HCT116 (cell line): ENCODE measurements at regions not wholly inside any gene's neighbourhood (a gene's known extent, or its start where the extent isn't known, plus 50 kb on each side); places are given as distances from the start of the nearest gene placed in this dataset.

Experiments
- ATAC-seq: fragments of 200-7000 bp; cut with Tn5 transposase; 2 replicates; pipeline ENCODE4 v1.9.1; 2020; ENCODE audit warnings: mild to moderate bottlenecking, moderate library complexity
- BruUV-seq: library from RNA; stranded (reverse); fragments of 400-500 nt; replicated peaks from 2 replicates; lab custom pipeline; 2021; lab: Mats Ljungman, UMichigan
- CTCF ChIA-PET: fragments of 300-600 bp; sonication (Branson Sonifier 250); formaldehyde crosslinking; loops from one replicate; lab custom pipeline; 2021; ENCODE audit warnings: antibody characterized with exemption; lab: Charles Lee
- POLR2A ChIA-PET: fragments of 300-600, 350-600 bp; sonication (Branson Sonifier 250); formaldehyde crosslinking; loops from one replicate; lab custom pipeline; 2021; ENCODE audit warnings: antibody characterized with exemption; lab: Charles Lee
- RAD21 ChIA-PET, 2 experiments: fragments of 300-600 bp; sonication (Branson Sonifier 250); formaldehyde crosslinking; loops; one replicate each; lab custom pipeline; 2023; ENCODE audit warnings: low total read pairs in 2 of 2; ENCODE audit not compliant: uncharacterized antibody in 2 of 2, unreplicated experiment in 2 of 2, low non-redundant PET in 1 of 2; lab: Charles Lee
- DNase-seq: peaks from one replicate; pipeline ENCODE4 v3.0.0-alpha.2; 2010; ENCODE audit warnings: low read depth, low spot score
- H2AFZ ChIP-seq: fragments of 200-600 bp; shearing (Covaris generic), sonication (generic); 2 replicates; pipeline ENCODE4 v1.6.1; 2017; ENCODE audit warnings: low read depth, mixed run types, mixed read lengths, antibody characterized with exemption, low read length; ENCODE audit not compliant: poor library complexity, severe bottlenecking
- H3K27ac ChIP-seq: 2 replicates; pipeline ENCODE4 v1.5.1; 2012; ENCODE audit warnings: low read depth, low read length
- H3K27me3 ChIP-seq: fragments of 200-600 bp; sonication (generic); 2 replicates; pipeline ENCODE4 v1.6.1; 2016; ENCODE audit warnings: mixed run types, low read length, mixed read lengths; ENCODE audit not compliant: insufficient read depth
- H3K36me3 ChIP-seq, 2 experiments: fragments of 200-500 bp in 1 of 2; fragments of 200-600 bp in 1 of 2; sonication (Bioruptor generic) in 1 of 2; sonication (generic) in 1 of 2; 2 replicates each; pipeline versions ENCODE4 v1.5.1 to v1.6.1; 2014 to 2016; ENCODE audit warnings: low read length in 2 of 2, inconsistent platforms in 1 of 2, mixed read lengths in 1 of 2, mixed run types in 1 of 2; ENCODE audit not compliant: insufficient read depth in 2 of 2, control insufficient read depth in 1 of 2
- H3K4me1 ChIP-seq, 2 experiments: fragments of 200-600 bp in 1 of 2; sonication (generic) in 1 of 2; 2 replicates each; pipeline versions ENCODE4 v1.5.1 to v1.6.1; 2012 to 2017; ENCODE audit warnings: low read length in 2 of 2, inconsistent platforms in 1 of 2, mild to moderate bottlenecking in 1 of 2, mixed read lengths in 1 of 2, mixed run types in 1 of 2, moderate library complexity in 1 of 2; ENCODE audit not compliant: insufficient read depth in 2 of 2, control insufficient read depth in 1 of 2
- H3K4me2 ChIP-seq: fragments of 200-600 bp; sonication (generic); 2 replicates; pipeline ENCODE4 v1.6.1; 2017; ENCODE audit warnings: mixed run types, low read length, mixed read lengths
- H3K4me3 ChIP-seq, 2 experiments: fragments of 200-600 bp in 1 of 2; sonication (generic) in 1 of 2; replicated peaks in 1 of 2; 2 replicates each; pipeline ENCODE4 v1.5.1; 2011 to 2016; ENCODE audit warnings: low read length in 2 of 2, control low read depth in 1 of 2, low read depth in 1 of 2, mild to moderate bottlenecking in 1 of 2, mixed read lengths in 1 of 2, mixed run types in 1 of 2
- H3K79me2 ChIP-seq: fragments of 200-600 bp; sonication (generic); 2 replicates; pipeline ENCODE4 v1.6.1; 2017; ENCODE audit warnings: mild to moderate bottlenecking, mixed run types, low read length, moderate library complexity, mixed read lengths; ENCODE audit not compliant: insufficient read depth
- H3K9ac ChIP-seq: fragments of 200-600 bp; sonication (generic); 2 replicates; pipeline ENCODE4 v1.6.1; 2016; ENCODE audit warnings: low read length, mixed read lengths
- H3K9me2 ChIP-seq: fragments of 200-600 bp; sonication (generic), shearing (Covaris generic); 2 replicates; pipeline ENCODE4 v1.6.1; 2017; ENCODE audit warnings: mixed run types, mild to moderate bottlenecking, moderate library complexity; ENCODE audit not compliant: insufficient read depth
- H3K9me3 ChIP-seq, 2 experiments: fragments of 200-500 bp in 1 of 2; fragments of 200-600 bp in 1 of 2; sonication (Bioruptor generic) in 1 of 2; sonication (generic) in 1 of 2; 2 replicates each; pipeline ENCODE4 v1.6.1; 2014 to 2017; ENCODE audit warnings: low read length in 2 of 2, mixed read lengths in 2 of 2, inconsistent platforms in 1 of 2, low read depth in 1 of 2, mild to moderate bottlenecking in 1 of 2, mixed run types in 1 of 2, moderate library complexity in 1 of 2; ENCODE audit not compliant: control insufficient read depth in 1 of 2, insufficient read depth in 1 of 2
- H4K20me1 ChIP-seq: fragments of 200-600 bp; sonication (generic), shearing (Covaris generic); 2 replicates; pipeline ENCODE4 v1.6.1; 2017; ENCODE audit warnings: mixed run types, mild to moderate bottlenecking, moderate library complexity; ENCODE audit not compliant: insufficient read depth
- CBX3 ChIP-seq: IDR thresholded peaks from 2 replicates; pipeline ENCODE4 v1.6.1; 2012; ENCODE audit warnings: low read depth
- CTCF ChIP-seq, 3 experiments: fragments of 200-600 bp in 1 of 3; sonication (generic) in 1 of 3; IDR thresholded peaks in 2 of 3; conservative IDR thresholded peaks in 1 of 3; 2 replicates each; pipeline ENCODE4 v1.5.1; 2012 to 2017; ENCODE audit warnings: low read depth in 2 of 3, low read length in 2 of 3, antibody characterized with exemption in 1 of 3, borderline replicate concordance in 1 of 3, control low read depth in 1 of 3, mild to moderate bottlenecking in 1 of 3, mixed read lengths in 1 of 3, mixed run types in 1 of 3, moderate library complexity in 1 of 3; ENCODE audit not compliant: insufficient read depth in 1 of 3
- EGR1 ChIP-seq: IDR thresholded peaks from 2 replicates; pipeline ENCODE4 v1.6.1; 2012; ENCODE audit warnings: low read depth
- ELF1 ChIP-seq: IDR thresholded peaks from 2 replicates; pipeline ENCODE4 v1.6.1; 2012; ENCODE audit warnings: low read depth, borderline replicate concordance
- EZH2 ChIP-seq: fragments of 200-600 bp; sonication (generic); IDR thresholded peaks from 2 replicates; pipeline ENCODE4 v1.6.1; 2017; ENCODE audit warnings: antibody characterized with exemption, mixed run types
- EZH2phosphoT487 ChIP-seq: fragments of 200-600 bp; IDR thresholded peaks from 2 replicates; pipeline ENCODE4 v1.6.1; 2018; ENCODE audit warnings: antibody characterized with exemption, borderline replicate concordance
- FOSL1 ChIP-seq: IDR thresholded peaks from 2 replicates; pipeline ENCODE4 v1.6.1; 2012; ENCODE audit warnings: low read depth
- JUND ChIP-seq: IDR thresholded peaks from 2 replicates; pipeline ENCODE4 v1.6.1; 2012
- POLR2A ChIP-seq: IDR thresholded peaks from 2 replicates; pipeline ENCODE4 v1.7.0; 2011; ENCODE audit warnings: borderline replicate concordance; ENCODE audit not compliant: insufficient read depth, insufficient read length; ENCODE audit errors: extremely low read depth
- POLR2AphosphoS5 ChIP-seq: IDR thresholded peaks from 2 replicates; pipeline ENCODE4 v1.6.1; 2011; ENCODE audit warnings: mild to moderate bottlenecking, low read depth, low read length, moderate library complexity
- RAD21 ChIP-seq: IDR thresholded peaks from 2 replicates; pipeline ENCODE4 v1.6.1; 2012; ENCODE audit warnings: low read depth, mild to moderate bottlenecking
- REST ChIP-seq: IDR thresholded peaks from 2 replicates; pipeline ENCODE4 v1.6.1; 2012; ENCODE audit warnings: low read depth
- SIN3A ChIP-seq: IDR thresholded peaks from 2 replicates; pipeline ENCODE4 v1.6.1; 2012; ENCODE audit warnings: low read depth
- SP1 ChIP-seq: IDR thresholded peaks from 2 replicates; pipeline ENCODE4 v1.6.1; 2012; ENCODE audit warnings: low read depth
- TCF7L2 ChIP-seq: IDR thresholded peaks from 2 replicates; pipeline ENCODE4 v1.7.0; 2011; ENCODE audit warnings: borderline replicate concordance, inconsistent platforms; ENCODE audit not compliant: insufficient read depth, insufficient read length; ENCODE audit errors: extremely low read depth
- YY1 ChIP-seq: IDR thresholded peaks from 2 replicates; pipeline ENCODE4 v1.6.1; 2011; ENCODE audit warnings: low read length, low read depth, moderate library complexity, mild to moderate bottlenecking; ENCODE audit not compliant: insufficient replicate concordance; ENCODE audit errors: extremely low read depth
- ZFX ChIP-seq: fragments of 450-650 bp; IDR thresholded peaks from 2 replicates; pipeline ENCODE4 v1.6.1; 2017
- ZNF274 ChIP-seq: fragments of 200-500 bp; sonication (Bioruptor generic); IDR thresholded peaks from 2 replicates; pipeline ENCODE4 v1.6.1; 2014; ENCODE audit warnings: mild to moderate bottlenecking, low read depth, low read length, inconsistent platforms
- intact Hi-C: fragments of 100-400 bp; cut with micrococcal nuclease; formaldehyde crosslinking; loops from 2 replicates; pipeline ENCODE4 v1.10.0; 2022
- TF ChIP-seq, protein P1 (sequence below): IDR thresholded peaks from 2 replicates; pipeline ENCODE4 v1.6.1; 2012

DNA sequence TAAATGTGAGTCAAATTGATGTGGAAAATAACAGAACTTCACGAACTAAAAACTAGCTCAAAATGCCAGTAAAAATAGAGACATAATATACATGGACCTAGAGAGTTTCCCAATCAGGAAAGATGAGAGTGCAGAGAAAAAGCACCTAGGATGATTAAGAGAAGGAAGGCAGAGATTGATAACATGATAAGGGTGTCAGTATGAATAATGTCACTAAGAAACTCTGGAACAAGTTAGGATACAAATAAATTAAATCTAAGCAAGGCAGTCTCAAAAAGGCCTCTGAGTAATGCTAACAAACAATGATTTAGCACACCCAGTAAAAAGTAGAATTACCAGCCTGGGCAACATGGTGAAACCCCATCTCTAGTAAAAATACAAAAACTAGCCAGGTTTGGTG is 304.7 kb upstream of the DPPA4 start:
- H3K9me3 ChIP-seq: no peaks in the 10 kb centered on the region
- peaks cover 7 to 32% of the 10 kb centered on the region in 2 experiments for H3K4me1 ChIP-seq
- H3K9ac ChIP-seq: no peak overlapping the region
- TF ChIP-seq TCF7L2: no peak
- no peak for TF ChIP-seq SIN3A
- TF ChIP-seq POLR2A: no peak
- no peak for TF ChIP-seq ELF1
- no peak for TF ChIP-seq FOSL1
- TF ChIP-seq POLR2AphosphoS5: no peak
- no peak for TF ChIP-seq JUND
- TF ChIP-seq EZH2: no peak
- no peak for TF ChIP-seq RAD21
- TF ChIP-seq, protein P1, sequence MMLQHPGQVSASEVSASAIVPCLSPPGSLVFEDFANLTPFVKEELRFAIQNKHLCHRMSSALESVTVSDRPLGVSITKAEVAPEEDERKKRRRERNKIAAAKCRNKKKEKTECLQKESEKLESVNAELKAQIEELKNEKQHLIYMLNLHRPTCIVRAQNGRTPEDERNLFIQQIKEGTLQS: no peak
- no peak for TF ChIP-seq CTCF (IDR thresholded peaks at IDR 0.05 in 2 of 3, conservative IDR thresholded peaks at IDR 0.05 in 1 of 3; ENCODE audit: borderline replicate concordance in 1 of 3, insufficient read depth in 1 of 3, low read depth in 2 of 3, low read length in 2 of 3)
- TF ChIP-seq EZH2phosphoT487: no peak
- no peak for TF ChIP-seq ZNF274
- no peak for TF ChIP-seq SP1
- TF ChIP-seq REST: no peak
- TF ChIP-seq CBX3: no peak
- no peak for TF ChIP-seq EGR1
- TF ChIP-seq YY1: no peak
- TF ChIP-seq ZFX: no peak
- TF ChIP-seq, all 23 proteins: peak for 0
- H3K27ac ChIP-seq: no peak overlapping the region
- ChIA-PET POLR2A (no interaction called here), CTCF (interaction anchor here (1.1 kb wide), 1 partner anchor 9 kb away, joined by 3 read pairs; no protein-coding TSS in a partner anchor), RAD21 (no interaction called here)
- H2AFZ ChIP-seq: no peak overlapping the region
- H3K9me2 ChIP-seq: no peaks in the 10 kb centered on the region
- H3K36me3 ChIP-seq: no peaks in the 10 kb centered on the region
- ATAC-seq (no peak), DNase-seq (no peak)
- intact Hi-C loops: no loop called here
- no TSS peak for BruUV-seq
- H3K79me2 ChIP-seq: no peaks in the 10 kb centered on the region
- no peaks in the 10 kb centered on the region for H4K20me1 ChIP-seq
- no peak overlapping the region for H3K4me3 ChIP-seq
- no peak overlapping the region for H3K4me2 ChIP-seq
- H3K27me3 ChIP-seq: no peaks in the 10 kb centered on the region
